H1 (cell line): ENCODE measurements at regions not wholly inside any gene's neighbourhood (a gene's known extent, or its start where the extent isn't known, plus 50 kb on each side); places are given as distances from the start of the nearest gene placed in this dataset.

Source experiments
- CTCF ChIA-PET: fragments of 300-600 bp; sonication (Branson Sonifier 250); formaldehyde crosslinking; loops from one replicate; lab custom pipeline; 2021; ENCODE audit not compliant: partially characterized antibody; lab: Charles Lee
- POLR2A ChIA-PET: fragments of 300-600 bp; sonication (Branson Sonifier 250); formaldehyde crosslinking; loops from one replicate; lab custom pipeline; 2021; ENCODE audit warnings: inconsistent platforms; ENCODE audit not compliant: partially characterized antibody; lab: Charles Lee
- DNase-seq, 2 experiments: peaks; one replicate each; pipeline versions ENCODE4 v3.0.0 to v3.0.0-alpha.2; 2010 to 2022; ENCODE audit warnings: low spot score in 2 of 2, low read depth in 1 of 2, mixed read lengths in 1 of 2
- FAIRE-seq: peaks from 2 replicates; lab custom pipeline; 2011; peaks lifted over from hg19 to GRCh38; lab: Jason Lieb, UNC
- H2AFZ ChIP-seq: 2 replicates; pipeline ENCODE4 v1.8.1; 2012; ENCODE audit warnings: low read length, inconsistent platforms
- H2AK5ac ChIP-seq: 2 replicates; pipeline ENCODE4 v1.6.1; 2013; ENCODE audit warnings: low read depth, low read length
- H2BK120ac ChIP-seq: replicated peaks from 2 replicates; pipeline ENCODE3; 2013; ENCODE audit warnings: low read depth, low read length, inconsistent platforms
- H2BK12ac ChIP-seq: 2 replicates; pipeline ENCODE4 v1.6.1; 2013; ENCODE audit warnings: low read depth, low read length
- H2BK15ac ChIP-seq: 2 replicates; pipeline ENCODE4 v1.6.1; 2013; ENCODE audit warnings: low read length
- H2BK20ac ChIP-seq: 2 replicates; pipeline ENCODE4 v1.6.1; 2013; ENCODE audit warnings: low read length
- H2BK5ac ChIP-seq: 2 replicates; pipeline ENCODE4 v1.6.1; 2013; ENCODE audit warnings: low read depth, low read length
- H3K14ac ChIP-seq: 2 replicates; pipeline ENCODE4 v1.6.1; 2013; ENCODE audit warnings: inconsistent platforms; ENCODE audit not compliant: insufficient read length
- H3K18ac ChIP-seq: 2 replicates; pipeline ENCODE4 v1.6.1; 2013; ENCODE audit warnings: low read length; ENCODE audit errors: extremely low read depth
- H3K23ac ChIP-seq: 2 replicates; pipeline ENCODE4 v1.6.1; 2013; ENCODE audit warnings: inconsistent platforms; ENCODE audit not compliant: insufficient read length
- H3K23me2 ChIP-seq: 2 replicates; pipeline ENCODE4 v1.6.1; 2013; ENCODE audit warnings: low read depth, low read length
- H3K27ac ChIP-seq: 2 replicates; pipeline ENCODE4 v1.6.1; 2011; ENCODE audit warnings: low read depth, low read length, inconsistent platforms
- H3K27me3 ChIP-seq, 4 experiments: replicated peaks in 1 of 4; 1 replicate in 1 of 4; 2 replicates in 3 of 4; pipeline versions ENCODE4 v1.6.1 to v1.8.1; 2011 to 2013; ENCODE audit warnings: low read length in 3 of 4, mild to moderate bottlenecking in 3 of 4, inconsistent platforms in 2 of 4, mixed read lengths in 2 of 4, moderate library complexity in 1 of 4; ENCODE audit not compliant: control insufficient read depth in 3 of 4, insufficient read depth in 3 of 4; ENCODE audit errors: extremely low read depth in 1 of 4
- H3K36me3 ChIP-seq, 4 experiments: 2 replicates each; pipeline versions ENCODE4 v1.6.1 to v1.8.1; 2011 to 2013; ENCODE audit warnings: mild to moderate bottlenecking in 4 of 4, low read length in 3 of 4, moderate library complexity in 2 of 4, control low read depth in 1 of 4, inconsistent platforms in 1 of 4; ENCODE audit not compliant: insufficient read depth in 4 of 4, control insufficient read depth in 2 of 4
- H3K4ac ChIP-seq: replicated peaks from 2 replicates; pipeline ENCODE3; 2013; ENCODE audit warnings: low read length, low read depth, mixed read lengths, inconsistent platforms; ENCODE audit not compliant: insufficient read length
- H3K4me1 ChIP-seq, 4 experiments: replicated peaks in 1 of 4; 1 replicate in 1 of 4; 2 replicates in 3 of 4; pipeline versions ENCODE4 v1.6.1 to v1.8.1; 2011 to 2013; ENCODE audit warnings: low read length in 3 of 4, inconsistent platforms in 2 of 4, mixed read lengths in 1 of 4; ENCODE audit not compliant: insufficient read depth in 4 of 4, control insufficient read depth in 3 of 4
- H3K4me2 ChIP-seq, 2 experiments: 2 replicates each; pipeline versions ENCODE4 v1.6.1 to v1.8.1; 2011 to 2013; ENCODE audit warnings: low read depth in 2 of 2, low read length in 2 of 2, control low read depth in 1 of 2, inconsistent platforms in 1 of 2, mild to moderate bottlenecking in 1 of 2; ENCODE audit not compliant: insufficient read depth in 1 of 2
- H3K4me3 ChIP-seq, 4 experiments: fragments of 200-600, 300-600 bp in 1 of 4; sonication (generic), shearing (Covaris generic), sonication (Bioruptor Twin) in 1 of 4; 2 replicates each; pipeline versions ENCODE4 v1.5.1 to v1.8.1; 2011 to 2016; ENCODE audit warnings: low read length in 4 of 4, low read depth in 3 of 4, control low read depth in 2 of 4, inconsistent platforms in 2 of 4, mild to moderate bottlenecking in 2 of 4, mixed read lengths in 1 of 4, moderate library complexity in 1 of 4; ENCODE audit not compliant: insufficient read depth in 2 of 4; ENCODE audit errors: extremely low read depth in 1 of 4
- H3K56ac ChIP-seq: replicated peaks from 2 replicates; pipeline ENCODE3; 2013; ENCODE audit warnings: low read depth, mild to moderate bottlenecking, mixed read lengths, low read length, inconsistent platforms; ENCODE audit not compliant: insufficient read length
- H3K79me1 ChIP-seq: 2 replicates; pipeline ENCODE4 v1.6.1; 2013; ENCODE audit warnings: low read depth, low read length, control low read depth
- H3K79me2 ChIP-seq, 2 experiments: 2 replicates each; pipeline versions ENCODE4 v1.6.1 to v1.8.1; 2012 to 2013; ENCODE audit warnings: low read length in 2 of 2, mild to moderate bottlenecking in 2 of 2, inconsistent platforms in 1 of 2; ENCODE audit not compliant: insufficient read depth in 2 of 2, control insufficient read depth in 1 of 2
- H3K9ac ChIP-seq, 4 experiments: replicated peaks in 1 of 4; 1 replicate in 1 of 4; 2 replicates in 3 of 4; pipeline versions ENCODE4 v1.6.1 to v1.8.1; 2011 to 2013; ENCODE audit warnings: low read depth in 3 of 4, low read length in 3 of 4, control low read depth in 2 of 4, mild to moderate bottlenecking in 2 of 4, moderate library complexity in 2 of 4, inconsistent platforms in 1 of 4; ENCODE audit errors: extremely low read depth in 1 of 4
- H3K9me3 ChIP-seq, 2 experiments: 2 replicates each; pipeline versions ENCODE4 v1.6.1 to v1.8.1; 2012 to 2013; ENCODE audit warnings: mild to moderate bottlenecking in 2 of 2, moderate library complexity in 2 of 2, control low read depth in 1 of 2, inconsistent platforms in 1 of 2, low read depth in 1 of 2, low read length in 1 of 2, mixed read lengths in 1 of 2; ENCODE audit not compliant: insufficient read depth in 2 of 2
- H4K20me1 ChIP-seq, 2 experiments: replicated peaks in 1 of 2; 2 replicates each; pipeline versions ENCODE3 to v1.8.1; 2011 to 2013; ENCODE audit warnings: inconsistent platforms in 2 of 2, low read length in 2 of 2, mild to moderate bottlenecking in 1 of 2; ENCODE audit not compliant: insufficient read depth in 2 of 2, control insufficient read depth in 1 of 2
- H4K5ac ChIP-seq: 2 replicates; pipeline ENCODE4 v1.6.1; 2013; ENCODE audit warnings: low read length, low read depth, mixed read lengths, inconsistent platforms; ENCODE audit not compliant: insufficient read length
- H4K8ac ChIP-seq: 2 replicates; pipeline ENCODE4 v1.8.0; 2013; ENCODE audit warnings: mild to moderate bottlenecking, moderate library complexity, low read length, inconsistent platforms; ENCODE audit not compliant: insufficient read depth; ENCODE audit errors: extremely low read depth
- H4K91ac ChIP-seq: replicated peaks from 2 replicates; pipeline ENCODE3; 2013; ENCODE audit warnings: low read length, mixed read lengths, inconsistent platforms; ENCODE audit not compliant: insufficient read length
- EZH2 ChIP-seq: fragments of 200-600 bp; sonication (generic); IDR thresholded peaks from 2 replicates; pipeline ENCODE4 v1.7.1; 2012; ENCODE audit warnings: low read depth, mild to moderate bottlenecking, moderate library complexity, low read length, inconsistent platforms; ENCODE audit not compliant: severe bottlenecking
- TAF7 ChIP-seq: optimal IDR thresholded peaks from 2 replicates; pipeline ENCODE3; 2011; ENCODE audit warnings: low read depth, mild to moderate bottlenecking, inconsistent platforms, low read length, moderate library complexity, borderline replicate concordance
- WGBS, 2 experiments: shearing (Covaris generic) in 1 of 2; methylation state at CpG; one replicate each; pipeline versions ENCODE4 v1.1.6 to v1.1.7; 2013 to 2015; ENCODE audit warnings: low lambda C conversion rate in 2 of 2, mixed read lengths in 2 of 2, inconsistent platforms in 1 of 2, low coverage in 1 of 2, missing lambda C conversion rate in 1 of 2; ENCODE audit not compliant: insufficient replicate concordance in 2 of 2, insufficient coverage in 1 of 2, insufficient read length in 1 of 2; ENCODE audit errors: extremely low coverage in 1 of 2, missing lambda C conversion rate in 1 of 2; 5-methylcytosine and 5-hydroxymethylcytosine counted together

GRCh38 chr4:62285026-62285425, 1084.9 kb downstream of the ADGRL3 start:
- Histone ChIP-seq H3K4me1 (no peaks in the 10 kb centered on the region), H2AK5ac (no peak overlapping the region), H2BK12ac (no peak overlapping the region), H2BK15ac (no peak overlapping the region), H3K79me1 (no peaks in the 10 kb centered on the region), H3K27me3 (no peaks in the 10 kb centered on the region), H2BK5ac (no peak overlapping the region), H3K56ac (no peak overlapping the region), H3K23ac (no peak overlapping the region), H3K4ac (no peak overlapping the region), H4K20me1 (no peaks in the 10 kb centered on the region), H2BK120ac (no peak overlapping the region), H3K18ac (no peak overlapping the region), H3K14ac (no peak overlapping the region), H2BK20ac (no peak overlapping the region), H3K36me3 (no peaks in the 10 kb centered on the region), H4K5ac (no peak overlapping the region), H4K8ac (no peak overlapping the region), H3K4me2 (no peak overlapping the region), H3K4me3 (no peak overlapping the region), H4K91ac (no peak overlapping the region), H3K9me3 (no peaks in the 10 kb centered on the region; a peak in 1 of 4 replicates), H3K79me2 (no peaks in the 10 kb centered on the region), H3K27ac (no peak overlapping the region), H2AFZ (no peak overlapping the region), H3K9ac (no peak overlapping the region), H3K23me2 (no peaks in the 10 kb centered on the region)
- 90% methylated on average over 2 of the region's 2 CpGs; no CpG with 5 or more reads in 1 of the 2 experiments for WGBS, 2 experiments
- POLR2A ChIA-PET = no interaction called here
- CTCF ChIA-PET = no interaction called here
- FAIRE-seq (no peak), DNase-seq (no peak)
- TF ChIP-seq TAF7 = no peak
- no peak for TF ChIP-seq EZH2
